HepG2 (cell line): ENCODE measurements at regions not wholly inside any gene's neighbourhood (a gene's known extent, or its start where the extent isn't known, plus 50 kb on each side); places are given as distances from the start of the nearest gene placed in this dataset.
A peak's percentile ranks its signal among the peaks of the same experiment; 100 is the strongest.

ENCODE experiments used
- ATAC-seq: fragments of 200-7000 bp; cut with Tn5 transposase; 3 replicates; pipeline ENCODE4 v1.9.1; 2020; ENCODE audit warnings: mild to moderate bottlenecking, moderate library complexity
- BruUV-seq: library from RNA; stranded (reverse); fragments of 400-500 nt; replicated peaks from 2 replicates; lab custom pipeline; 2021; lab: Mats Ljungman, UMichigan
- CTCF ChIA-PET: fragments of 300-600 bp; formaldehyde crosslinking; extraction: SDS; loops from one replicate; lab custom pipeline; 2021; ENCODE audit warnings: low total read pairs, inconsistent platforms, low intra/inter-chr PET ratio; lab: Yijun Ruan, JAX
- POLR2A ChIA-PET: fragments of 350-600 bp; sonication (Branson Sonifier 250); formaldehyde crosslinking; loops from one replicate; lab custom pipeline; 2020; ENCODE audit warnings: antibody characterized with exemption, inconsistent platforms; lab: Yijun Ruan, JAX
- DNase-seq: peaks from one replicate; pipeline ENCODE4 v3.0.0-alpha.2; 2015; ENCODE audit warnings: low spot score
- FAIRE-seq: peaks from 3 replicates; lab custom pipeline; 2011; peaks lifted over from hg19 to GRCh38; lab: Jason Lieb, UNC
- H2AFZ ChIP-seq: one replicate; pipeline ENCODE4 v1.6.1; 2011; ENCODE audit warnings: low read length, inconsistent platforms
- H3K27ac ChIP-seq: fragments of 300-600 bp; 3 replicates; pipeline ENCODE4 v1.8.0; 2011; ENCODE audit warnings: mixed run types, mild to moderate bottlenecking, mixed read lengths, low read length, inconsistent platforms; ENCODE audit not compliant: insufficient read depth; ENCODE audit errors: extremely low read length
- H3K27me3 ChIP-seq, 2 experiments: fragments of 200-600 bp in 1 of 2; 2 replicates in 1 of 2; 3 replicates in 1 of 2; pipeline versions ENCODE4 v1.6.0 to v1.8.0; 2011; ENCODE audit warnings: low read length in 2 of 2, mild to moderate bottlenecking in 2 of 2, moderate library complexity in 2 of 2, inconsistent platforms in 1 of 2; ENCODE audit not compliant: insufficient read depth in 2 of 2, control insufficient read depth in 1 of 2
- H3K36me3 ChIP-seq, 2 experiments: fragments of 200-600 bp in 1 of 2; replicated peaks in 1 of 2; 2 replicates in 1 of 2; 3 replicates in 1 of 2; pipeline versions ENCODE4 v1.5.1 to v1.8.0; 2011; ENCODE audit warnings: low read length in 2 of 2, inconsistent platforms in 1 of 2; ENCODE audit not compliant: insufficient read depth in 2 of 2, control insufficient read depth in 1 of 2
- H3K4me1 ChIP-seq: 2 replicates; pipeline ENCODE4 v1.5.1; 2012; ENCODE audit warnings: low read length, inconsistent platforms; ENCODE audit not compliant: insufficient read depth
- H3K4me2 ChIP-seq: 2 replicates; pipeline ENCODE4 v1.6.0; 2011; ENCODE audit warnings: low read depth, low read length, inconsistent platforms
- H3K4me3 ChIP-seq, 3 experiments: fragments of 200-600 bp in 1 of 3; sonication (generic), shearing (Covaris generic) in 1 of 3; replicated peaks in 1 of 3; 2 replicates each; pipeline ENCODE4 v1.5.1; 2011 to 2016; ENCODE audit warnings: low read length in 3 of 3, inconsistent platforms in 2 of 3, low read depth in 2 of 3, mild to moderate bottlenecking in 2 of 3, control low read depth in 1 of 3, mixed read lengths in 1 of 3; ENCODE audit not compliant: insufficient read depth in 1 of 3
- H3K79me2 ChIP-seq: one replicate; pipeline ENCODE4 v1.6.1; 2011; ENCODE audit warnings: low read length, inconsistent platforms; ENCODE audit not compliant: insufficient read depth
- H3K9ac ChIP-seq: 2 replicates; pipeline ENCODE4 v1.6.0; 2011; ENCODE audit warnings: mild to moderate bottlenecking, low read depth, low read length, inconsistent platforms; ENCODE audit not compliant: insufficient read depth
- H3K9me3 ChIP-seq: 2 replicates; pipeline ENCODE4 v1.5.1; 2012; ENCODE audit warnings: mild to moderate bottlenecking, low read length
- H4K20me1 ChIP-seq: 2 replicates; pipeline ENCODE4 v1.6.0; 2011; ENCODE audit warnings: inconsistent platforms, mild to moderate bottlenecking, low read length, moderate library complexity; ENCODE audit not compliant: insufficient read depth
- ATM ChIP-seq: fragments of 450-650 bp; IDR thresholded peaks from 2 replicates; pipeline ENCODE4 v1.7.1; 2017; ENCODE audit warnings: mild to moderate bottlenecking, borderline replicate concordance
- ATRX ChIP-seq: sonication (generic); formaldehyde crosslinking; IDR thresholded peaks from 2 replicates; pipeline ENCODE4 v1.4.0; 2020; ENCODE audit warnings: missing genetic modification reagents, borderline replicate concordance
- CCDC6 ChIP-seq: sonication (generic); formaldehyde crosslinking; IDR thresholded peaks from 2 replicates; pipeline ENCODE4 v1.8.1; 2022; ENCODE audit warnings: mild to moderate bottlenecking, missing genetic modification reagents, moderate library complexity
- HIC2 ChIP-seq: sonication (generic); formaldehyde crosslinking; IDR thresholded peaks from 2 replicates; pipeline ENCODE4 v1.9.0; 2022; ENCODE audit warnings: low read depth, missing genetic modification reagents
- HNRNPUL1 ChIP-seq: fragments of 200-400 bp; formaldehyde crosslinking; IDR thresholded peaks from 2 replicates; pipeline ENCODE4 v1.6.1; 2017; ENCODE audit warnings: low read depth, mild to moderate bottlenecking, low read length, moderate library complexity
- MEIS2 ChIP-seq: sonication (generic); formaldehyde crosslinking; IDR thresholded peaks from 2 replicates; pipeline ENCODE4 v1.9.0; 2021; ENCODE audit warnings: mild to moderate bottlenecking, missing genetic modification reagents
- MNT ChIP-seq: fragments of 450-650 bp; IDR thresholded peaks from 2 replicates; pipeline ENCODE4 v1.6.1; 2016
- NAIF1 ChIP-seq: sonication (generic); formaldehyde crosslinking; IDR thresholded peaks from 2 replicates; pipeline ENCODE4 v1.5.0; 2020; ENCODE audit warnings: mild to moderate bottlenecking, missing genetic modification reagents, borderline replicate concordance
- PCBP1 ChIP-seq: fragments of 200-400 bp; formaldehyde crosslinking; IDR thresholded peaks from 2 replicates; pipeline ENCODE4 v1.6.1; 2017; ENCODE audit warnings: mild to moderate bottlenecking, low read depth, low read length, borderline replicate concordance
- RARA ChIP-seq: IDR thresholded peaks from 2 replicates; pipeline ENCODE4 v1.6.1; 2016; ENCODE audit warnings: missing genetic modification reagents, missing compliant biosample characterization
- SOX13 ChIP-seq, 3 experiments: fragments of 450-650 bp in 1 of 3; sonication (generic) in 1 of 3; formaldehyde crosslinking in 1 of 3; IDR thresholded peaks in 2 of 3; conservative IDR thresholded peaks in 1 of 3; 2 replicates each; pipeline versions ENCODE4 v1.5.0 to v1.6.1; 2016 to 2020; ENCODE audit warnings: antibody characterized with exemption in 1 of 3, mild to moderate bottlenecking in 1 of 3, missing compliant biosample characterization in 1 of 3, missing genetic modification reagents in 1 of 3, moderate library complexity in 1 of 3
- U2AF2 ChIP-seq: fragments of 200-400 bp; formaldehyde crosslinking; IDR thresholded peaks from 2 replicates; pipeline ENCODE4 v1.6.1; 2017; ENCODE audit warnings: low read depth, mild to moderate bottlenecking, low read length
- ZFP36L1 ChIP-seq: sonication (generic); formaldehyde crosslinking; IDR thresholded peaks from 2 replicates; pipeline ENCODE4 v1.8.0; 2022; ENCODE audit warnings: mild to moderate bottlenecking, missing genetic modification reagents, moderate library complexity
- ZNF468 ChIP-seq: sonication (generic); formaldehyde crosslinking; IDR thresholded peaks from 2 replicates; pipeline ENCODE4 v1.8.0; 2022; ENCODE audit warnings: mild to moderate bottlenecking, moderate library complexity, missing genetic modification reagents
- ZNF549 ChIP-seq: sonication (generic); formaldehyde crosslinking; IDR thresholded peaks from 2 replicates; pipeline ENCODE4 v1.5.0; 2020; ENCODE audit warnings: missing genetic modification reagents
- ZNF556 ChIP-seq: sonication (generic); formaldehyde crosslinking; IDR thresholded peaks from 2 replicates; pipeline ENCODE4 v1.4.0; 2020; ENCODE audit warnings: mild to moderate bottlenecking, missing genetic modification reagents, borderline replicate concordance
- WGBS: methylation state at CpG from one replicate; pipeline ENCODE4 v1.1.6; 2017; ENCODE audit warnings: low lambda C conversion rate; 5-methylcytosine and 5-hydroxymethylcytosine counted together
- in situ Hi-C: cut with HindIII; loops from 2 replicates; pipeline ENCODE4 v1.10.0; 2017; ENCODE audit warnings: low pct_unique_long_range_greater_than_20kb; ENCODE audit not compliant: extremely low pct_ligation_motif_present
- intact Hi-C: fragments of 100-400 bp; cut with micrococcal nuclease; formaldehyde crosslinking; loops from one replicate; pipeline ENCODE4 v1.10.0; 2022; ENCODE audit not compliant: unreplicated experiment

DNA sequence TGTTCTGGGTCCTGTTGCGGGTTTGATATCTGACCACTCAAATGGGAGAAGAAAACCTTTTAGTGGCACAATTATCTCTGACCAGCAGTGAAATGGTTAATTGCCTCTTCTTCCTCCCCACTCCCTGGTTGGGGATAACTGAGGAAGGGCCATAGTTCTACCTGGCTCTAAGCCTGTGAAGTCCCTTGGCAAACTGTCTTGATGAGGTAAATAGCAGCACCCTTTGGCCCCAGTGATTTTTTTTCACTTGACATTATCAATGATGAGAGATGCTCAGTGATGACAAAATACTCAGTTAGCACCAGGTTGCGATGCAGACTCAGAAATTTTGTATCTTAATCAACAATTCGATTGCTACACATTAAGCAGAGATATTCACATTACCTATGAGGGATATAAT lies 515.7 kb downstream of the PSAT1 start:
- intact Hi-C loops (no loop called here), in situ Hi-C loops (no loop called here)
- Histone ChIP-seq H3K79me2 (no peaks in the 10 kb centered on the region), H3K9ac (no peak overlapping the region), H3K36me3 (no peaks in the 10 kb centered on the region), H3K27me3 (no peaks in the 10 kb centered on the region), H3K27ac (no peak overlapping the region), H3K4me3 (no peak overlapping the region), H3K9me3 (no peaks in the 10 kb centered on the region), H4K20me1 (no peaks in the 10 kb centered on the region), H3K4me1 (no peaks in the 10 kb centered on the region), H3K4me2 (no peak overlapping the region), H2AFZ (no peak overlapping the region)
- no peak for TF ChIP-seq NAIF1
- TF ChIP-seq ATM, result no peak
- no peak for TF ChIP-seq U2AF2
- 33% methylated on average over 3 of the region's 3 CpGs for WGBS
- no peak for ATAC-seq
- CTCF ChIA-PET, result no interaction called here
- POLR2A ChIA-PET, result no interaction called here
- no peak for FAIRE-seq
- DNase-seq, result no peak
- BruUV-seq, result no TSS peak

DNA sequence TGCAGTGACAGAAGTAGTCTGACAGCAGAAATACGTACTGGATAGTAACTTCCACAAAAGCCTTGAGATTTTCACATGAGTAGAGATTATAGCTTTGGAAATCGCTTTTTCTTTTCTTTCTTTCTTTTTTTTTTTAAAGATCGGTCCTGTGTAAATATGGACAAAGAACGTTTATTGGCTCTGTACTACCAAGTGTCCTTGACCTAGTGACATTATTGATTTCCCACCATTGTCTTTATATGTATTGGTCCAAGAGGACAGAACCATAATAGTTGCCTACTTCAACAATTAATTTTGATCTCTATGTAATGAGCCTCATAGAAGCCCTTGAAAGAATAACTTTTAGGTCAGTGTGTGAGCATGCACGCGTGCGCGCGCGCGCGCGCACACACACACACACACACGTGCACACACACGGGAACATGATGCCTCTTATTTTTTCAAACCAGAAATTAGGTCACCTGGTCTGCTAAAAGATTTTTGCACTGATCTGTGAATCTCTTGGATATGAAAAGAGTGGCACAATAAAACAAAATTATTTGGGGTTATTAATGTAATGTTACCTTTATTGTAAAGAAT lies 516.8 kb downstream of the PSAT1 start:
- Histone ChIP-seq H3K27me3 (no peaks in the 10 kb centered on the region), H3K27ac (no peak overlapping the region), H4K20me1 (no peaks in the 10 kb centered on the region), H3K4me1 (no peaks in the 10 kb centered on the region), H2AFZ (no peak overlapping the region), H3K4me3 (no peak overlapping the region), H3K36me3 (no peaks in the 10 kb centered on the region), H3K4me2 (no peak overlapping the region), H3K9ac (no peak overlapping the region), H3K9me3 (no peaks in the 10 kb centered on the region), H3K79me2 (no peaks in the 10 kb centered on the region)
- POLR2A ChIA-PET, result no interaction called here
- intact Hi-C loops, result no loop called here
- BruUV-seq, result no TSS peak
- WGBS, result 42% methylated on average over 15 of the region's 15 CpGs
- CTCF ChIA-PET, result no interaction called here
- in situ Hi-C loops, result no loop called here
- ATAC-seq (no peak; the same call in 2 of the 3 replicates), FAIRE-seq (no peak), DNase-seq (peak; percentile 8)
- peak; percentile 53; the same call in 1 of the 2 replicates for TF ChIP-seq SOX13 (IDR thresholded peaks at IDR 0.05)
- peak in 1 of 2 experiments; percentile 83; a peak in 2 of 4 replicates for TF ChIP-seq SOX13 (CRISPR knock-in tag; conservative IDR thresholded peaks at IDR 0.05 in 1 of 2, IDR thresholded peaks at IDR 0.05 in 1 of 2)
- no peak for TF ChIP-seq HIC2 (CRISPR knock-in tag)
- TF ChIP-seq ZNF556, result no peak
- TF ChIP-seq ZFP36L1 (CRISPR knock-in tag), result no peak
- TF ChIP-seq HNRNPUL1, result no peak
- no peak for TF ChIP-seq ZNF468 (CRISPR knock-in tag)
- TF ChIP-seq MNT, result no peak
- TF ChIP-seq CCDC6 (CRISPR knock-in tag), result no peak
- no peak for TF ChIP-seq PCBP1
- TF ChIP-seq ZNF549 (CRISPR knock-in tag), result no peak
- 0 out of 2 replicates have a peak, but pooled peaks have one; percentile 7 for TF ChIP-seq RARA (CRISPR knock-in tag)
- no peak for TF ChIP-seq MEIS2 (CRISPR knock-in tag)
- no peak for TF ChIP-seq ATRX (CRISPR knock-in tag)
